Adrenal gland (tissue), 5 donors: ENCODE measurements at regions not wholly inside any gene's neighbourhood (a gene's known extent, or its start where the extent isn't known, plus 50 kb on each side); places are given as distances from the start of the nearest gene placed in this dataset.

Experiments
- CTCF ChIP-seq, 6 experiments: fragments of 450-650 bp in 4 of 6; fragments of 200-600 bp in 2 of 6; sonication (generic) in 1 of 6; IDR thresholded peaks; 1 replicate in 5 of 6; 2 replicates in 1 of 6; pipeline versions ENCODE4 v1.5.1 to v1.8.0; 2016 to 2021; ENCODE audit warnings: antibody characterized with exemption in 6 of 6, mild to moderate bottlenecking in 2 of 6, moderate library complexity in 1 of 6
- POLR2A ChIP-seq, 2 donors: fragments of 450-650 bp; IDR thresholded peaks; one replicate each; pipeline ENCODE4 v1.6.1; 2017; ENCODE audit warnings: antibody characterized with exemption in 2 of 2, mild to moderate bottlenecking in 2 of 2, moderate library complexity in 1 of 2
- donor health status: DM: no; HTN: no; CAD: no.

DNA sequence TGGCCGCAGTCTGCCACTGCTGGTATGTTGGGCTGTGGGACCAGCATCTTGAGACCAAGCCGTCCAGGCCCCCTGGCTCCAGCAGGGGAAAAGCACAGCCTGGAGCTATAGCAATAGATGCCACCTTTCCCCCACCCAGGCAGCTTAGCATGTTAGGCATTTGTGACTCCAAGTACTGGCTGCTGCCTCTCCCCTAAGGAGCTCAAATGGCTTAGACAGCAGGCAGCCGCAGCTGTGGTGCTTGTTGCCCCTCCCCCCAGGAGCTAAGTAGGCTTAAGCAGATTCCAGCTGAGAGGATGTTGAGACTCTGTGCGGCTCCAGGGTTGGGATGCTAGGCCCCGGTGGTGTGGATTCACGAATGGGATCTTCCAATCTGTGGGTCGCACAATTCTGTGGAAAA, 88.8 kb upstream of the ANKFN1 start:
- no peak for TF ChIP-seq POLR2A (IDR thresholded peaks at IDR 0.05)
- no peak for TF ChIP-seq CTCF (IDR thresholded peaks at IDR 0.05)
